Omental fat pad (tissue), 3 donors: ENCODE measurements at regions not wholly inside any gene's neighbourhood (a gene's known extent, or its start where the extent isn't known, plus 50 kb on each side); places are given as distances from the start of the nearest gene placed in this dataset.
A peak's percentile ranks its signal among the peaks of the same experiment; 100 is the strongest.

Experiments used
- ATAC-seq: fragments of 150-250 bp; one replicate; pipeline ENCODE4 v1.9.1; 2016; ENCODE audit warnings: mild to moderate bottlenecking, moderate library complexity; ENCODE audit not compliant: low FRiP score
- DNase-seq: peaks from one replicate; pipeline ENCODE4 v3.0.0-alpha.2; 2019; ENCODE audit warnings: low spot score
- CTCF ChIP-seq, 3 donors: fragments of 450-650 bp; IDR thresholded peaks; one replicate each; pipeline ENCODE4 v1.5.1; 2016 to 2017; ENCODE audit warnings: antibody characterized with exemption in 3 of 3, mild to moderate bottlenecking in 3 of 3, moderate library complexity in 2 of 3

GRCh38 chr6:119602215-119603178, 252.9 kb upstream of the MAN1A1 start:
- no peak for TF ChIP-seq CTCF (IDR thresholded peaks at IDR 0.05)

GRCh38 chr6:119598883-119599282, 249.3 kb upstream of the MAN1A1 start:
- ATAC-seq = no peak
- no peak for TF ChIP-seq CTCF (IDR thresholded peaks at IDR 0.05)
- no peak for DNase-seq

More at GRCh38 chr6:119602215-119603178, 252.9 kb upstream of the MAN1A1 start:
- DNase-seq = no peak
- peak; percentile 66 for ATAC-seq

- ATAC-seq (no peak), DNase-seq (no peak)
- no peak for TF ChIP-seq CTCF (IDR thresholded peaks at IDR 0.05)
Measured at GRCh38 chr6:119594907-119595306, 245.3 kb upstream of the MAN1A1 start.

GRCh38 chr6:119591235-119591634, 241.7 kb upstream of the MAN1A1 start:
- no peak for DNase-seq
- TF ChIP-seq CTCF (IDR thresholded peaks at IDR 0.05) = no peak
- ATAC-seq = no peak

GRCh38 chr6:119590066-119590465, 240.5 kb upstream of the MAN1A1 start:
- no peak for TF ChIP-seq CTCF (IDR thresholded peaks at IDR 0.05)
- DNase-seq (no peak), ATAC-seq (peak; percentile 59)

GRCh38 chr6:119587537-119587936, 238.0 kb upstream of the MAN1A1 start:
- DNase-seq (no peak), ATAC-seq (no peak)
- no peak for TF ChIP-seq CTCF (IDR thresholded peaks at IDR 0.05)
